ENCODE measurements at regions not wholly inside any gene's neighbourhood (a gene's known extent, or its start where the extent isn't known, plus 50 kb on each side); places are given as distances from the start of the nearest gene placed in this dataset.

GRCh38 chr17:73986641-73987177 is 216.8 kb upstream of the RPL38 start:
- TF ChIP-seq CTCF (IDR thresholded peaks at IDR 0.05) (no peak), POLR2A (IDR thresholded peaks at IDR 0.05) (no peak), EP300 (IDR thresholded peaks at IDR 0.05) (no peak)
- Histone ChIP-seq H3K27ac (no peak overlapping the region), H3K27me3 (no peaks in the 10 kb centered on the region), H3K4me3 (no peak overlapping the region), H3K4me1 (no peaks in the 10 kb centered on the region), H3K9me3 (no peaks in the 10 kb centered on the region), H3K36me3 (no peaks in the 10 kb centered on the region)
- WGBS, 2 donors: 71 to 82% methylated on average over 9 of the region's 9 CpGs
- DNase-seq (ENCODE audit: low spot score in 2 of 2): no peak

GRCh38 chr17:73987395-73987794 is 216.1 kb upstream of the RPL38 start:
- WGBS, 2 donors: 78 to 91% methylated on average over 6 to 8 of the region's 9 CpGs
- Histone ChIP-seq H3K27me3 (no peaks in the 10 kb centered on the region), H3K9me3 (no peaks in the 10 kb centered on the region), H3K4me3 (no peak overlapping the region), H3K36me3 (no peaks in the 10 kb centered on the region), H3K4me1 (no peaks in the 10 kb centered on the region), H3K27ac (no peak overlapping the region)
- DNase-seq (ENCODE audit: low spot score in 2 of 2): no peak
- TF ChIP-seq EP300 (IDR thresholded peaks at IDR 0.05): no peak
- no peak for TF ChIP-seq POLR2A (IDR thresholded peaks at IDR 0.05)
- TF ChIP-seq CTCF (IDR thresholded peaks at IDR 0.05): no peak

GRCh38 chr17:73987845-73988509 is 215.5 kb upstream of the RPL38 start:
- Histone ChIP-seq H3K27ac (no peak overlapping the region), H3K27me3 (no peaks in the 10 kb centered on the region), H3K4me3 (no peak overlapping the region), H3K9me3 (no peaks in the 10 kb centered on the region), H3K4me1 (no peaks in the 10 kb centered on the region), H3K36me3 (no peaks in the 10 kb centered on the region)
- 72 to 73% methylated on average over 15 to 16 of the region's 16 CpGs for WGBS, 2 donors
- TF ChIP-seq CTCF (IDR thresholded peaks at IDR 0.05): no peak
- no peak for TF ChIP-seq POLR2A (IDR thresholded peaks at IDR 0.05)
- no peak for TF ChIP-seq EP300 (IDR thresholded peaks at IDR 0.05)
- DNase-seq (ENCODE audit: low spot score in 2 of 2): no peak

- Histone ChIP-seq H3K4me3 (no peak overlapping the region), H3K4me1 (no peaks in the 10 kb centered on the region), H3K27me3 (no peaks in the 10 kb centered on the region), H3K9me3 (no peaks in the 10 kb centered on the region), H3K27ac (no peak overlapping the region), H3K36me3 (no peaks in the 10 kb centered on the region)
- WGBS, 2 donors: 64 to 69% methylated on average over 11 to 14 of the region's 14 CpGs
- DNase-seq (ENCODE audit: low spot score in 2 of 2): no peak
- TF ChIP-seq POLR2A (IDR thresholded peaks at IDR 0.05) (no peak), CTCF (IDR thresholded peaks at IDR 0.05) (no peak), EP300 (IDR thresholded peaks at IDR 0.05) (no peak)
Measured at GRCh38 chr17:73989671-73990070, 213.8 kb upstream of the RPL38 start.

- Histone ChIP-seq H3K4me1 (no peaks in the 10 kb centered on the region), H3K27ac (no peak overlapping the region), H3K27me3 (no peaks in the 10 kb centered on the region), H3K9me3 (no peaks in the 10 kb centered on the region), H3K36me3 (no peaks in the 10 kb centered on the region), H3K4me3 (no peak overlapping the region)
- 69 to 94% methylated on average over 3 to 7 of the region's 7 CpGs for WGBS, 2 donors
- TF ChIP-seq EP300 (IDR thresholded peaks at IDR 0.05) (no peak), POLR2A (IDR thresholded peaks at IDR 0.05) (no peak), CTCF (IDR thresholded peaks at IDR 0.05) (no peak)
- no peak for DNase-seq (ENCODE audit: low spot score in 2 of 2)
Measured at GRCh38 chr17:73990290-73990689, 213.2 kb upstream of the RPL38 start.

Data from tibial nerve (tissue), 4 donors.